ENCODE measurements at regions not wholly inside any gene's neighbourhood (a gene's known extent, or its start where the extent isn't known, plus 50 kb on each side); places are given as distances from the start of the nearest gene placed in this dataset.

DNA sequence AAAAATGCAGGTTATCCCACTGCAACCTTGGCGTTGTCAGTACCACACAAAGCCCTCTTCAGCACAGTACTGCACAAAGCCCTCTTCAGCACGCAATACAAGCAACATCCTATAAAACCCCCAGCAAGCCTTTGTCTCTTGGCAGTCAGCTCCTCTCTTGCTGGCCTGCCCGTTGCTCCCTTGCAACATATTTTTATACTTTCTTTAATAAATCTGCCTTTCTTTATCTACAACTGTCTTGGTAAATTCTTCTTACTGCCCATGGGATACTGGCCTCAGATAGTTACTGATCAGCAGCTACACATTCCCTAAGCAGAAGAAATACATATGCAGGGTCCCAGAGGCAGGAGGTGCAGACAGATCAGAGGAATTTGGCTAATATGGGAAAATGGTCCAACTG, 70.5 kb upstream of the MAP3K4 start:
- Histone ChIP-seq H3K9me3 (ENCODE audit: control insufficient read depth, low read length) (peaks cover 38% of the 10 kb centered on the region), H3K27me3 (ENCODE audit: control insufficient read depth, insufficient read depth, low read length, poor library complexity, severe bottlenecking) (no peaks in the 10 kb centered on the region), H3K9ac (ENCODE audit: extremely low read depth, low read length, poor library complexity, severe bottlenecking) (no peak overlapping the region), H3K36me3 (ENCODE audit: control insufficient read depth, insufficient read depth, low read length) (peaks cover 80% of the 10 kb centered on the region), H3K4me1 (ENCODE audit: control insufficient read depth, insufficient read depth, low read length) (no peaks in the 10 kb centered on the region), H3K27ac (ENCODE audit: low read depth, low read length) (no peak overlapping the region), H3K4me3 (ENCODE audit: low read length) (no peak overlapping the region)
- Mint-ChIP-seq H3K27ac (no peak overlapping the region), H3K36me3 (ENCODE audit: low read depth) (peaks cover 72% of the 10 kb centered on the region), H3K27me3 (ENCODE audit: insufficient read depth) (peaks cover 1% of the 10 kb centered on the region), H3K9me3 (peaks cover 20% of the 10 kb centered on the region), H3K4me3 (no peak overlapping the region), H3K4me1 (peaks cover 11% of the 10 kb centered on the region)
- TF ChIP-seq, protein P1, sequence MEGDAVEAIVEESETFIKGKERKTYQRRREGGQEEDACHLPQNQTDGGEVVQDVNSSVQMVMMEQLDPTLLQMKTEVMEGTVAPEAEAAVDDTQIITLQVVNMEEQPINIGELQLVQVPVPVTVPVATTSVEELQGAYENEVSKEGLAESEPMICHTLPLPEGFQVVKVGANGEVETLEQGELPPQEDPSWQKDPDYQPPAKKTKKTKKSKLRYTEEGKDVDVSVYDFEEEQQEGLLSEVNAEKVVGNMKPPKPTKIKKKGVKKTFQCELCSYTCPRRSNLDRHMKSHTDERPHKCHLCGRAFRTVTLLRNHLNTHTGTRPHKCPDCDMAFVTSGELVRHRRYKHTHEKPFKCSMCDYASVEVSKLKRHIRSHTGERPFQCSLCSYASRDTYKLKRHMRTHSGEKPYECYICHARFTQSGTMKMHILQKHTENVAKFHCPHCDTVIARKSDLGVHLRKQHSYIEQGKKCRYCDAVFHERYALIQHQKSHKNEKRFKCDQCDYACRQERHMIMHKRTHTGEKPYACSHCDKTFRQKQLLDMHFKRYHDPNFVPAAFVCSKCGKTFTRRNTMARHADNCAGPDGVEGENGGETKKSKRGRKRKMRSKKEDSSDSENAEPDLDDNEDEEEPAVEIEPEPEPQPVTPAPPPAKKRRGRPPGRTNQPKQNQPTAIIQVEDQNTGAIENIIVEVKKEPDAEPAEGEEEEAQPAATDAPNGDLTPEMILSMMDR (conservative IDR thresholded peaks at IDR 0.05), result no peak
- WGBS, 2 experiments (ENCODE audit: insufficient coverage in 1 of 2, insufficient read length in 1 of 2), result 93 to 94% methylated on average over 3 of the region's 3 CpGs
- DNase-seq, result no peak

DNA sequence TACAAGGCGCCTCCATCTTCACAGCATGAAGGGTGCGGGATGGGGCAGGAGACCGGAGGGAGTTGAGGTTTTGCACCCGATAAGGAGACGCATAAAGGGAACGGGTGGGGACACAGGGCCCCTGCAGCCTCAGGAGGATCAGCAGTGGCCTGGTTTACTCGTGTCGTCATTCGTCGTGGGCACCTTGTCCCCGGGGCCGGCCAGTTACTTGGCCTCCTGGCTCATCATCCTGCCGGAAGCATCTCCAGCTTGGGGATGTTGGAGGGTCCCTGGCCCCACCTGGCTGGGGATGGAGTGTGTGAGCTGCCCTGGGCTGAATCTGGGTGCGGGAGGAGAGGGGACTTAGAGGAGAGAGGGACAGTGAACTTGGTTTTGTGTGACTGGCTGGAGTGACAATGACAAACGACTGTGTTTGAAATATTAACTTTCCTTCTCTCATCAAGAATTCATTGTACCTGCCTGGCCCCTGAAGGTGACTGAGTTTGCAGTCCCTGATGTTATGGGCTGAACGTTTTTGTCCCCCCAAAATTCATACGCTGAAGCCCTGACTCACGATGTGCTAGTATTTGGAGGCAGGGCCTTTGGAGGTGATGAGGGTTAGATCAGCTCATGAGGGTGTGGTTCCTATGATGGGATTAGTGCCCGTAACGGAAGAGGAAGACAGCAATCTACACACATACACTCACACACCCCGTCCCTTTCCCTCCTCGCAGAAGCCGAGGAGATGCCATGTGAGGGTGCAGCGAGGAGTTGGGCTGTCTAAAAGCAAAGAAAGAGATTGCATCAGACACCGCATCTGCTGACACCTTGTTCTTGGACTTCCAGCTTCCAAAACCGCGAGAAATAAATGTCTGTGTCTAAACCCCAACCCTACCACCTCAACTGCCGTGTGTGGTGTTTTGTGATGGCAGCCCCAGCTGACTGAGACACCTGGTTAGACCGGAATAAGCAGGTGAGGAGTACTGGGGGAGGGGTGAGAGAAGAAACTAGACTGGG, 65.0 kb upstream of the MAP3K4 start:
- Histone ChIP-seq H3K27me3 (ENCODE audit: control insufficient read depth, insufficient read depth, low read length, poor library complexity, severe bottlenecking) (no peaks in the 10 kb centered on the region), H3K4me3 (ENCODE audit: low read length) (no peak overlapping the region), H3K27ac (ENCODE audit: low read depth, low read length) (no peak overlapping the region), H3K9ac (ENCODE audit: extremely low read depth, low read length, poor library complexity, severe bottlenecking) (no peak overlapping the region), H3K36me3 (ENCODE audit: control insufficient read depth, insufficient read depth, low read length) (peaks cover 80% of the 10 kb centered on the region), H3K9me3 (ENCODE audit: control insufficient read depth, low read length) (peaks cover 6% of the 10 kb centered on the region), H3K4me1 (ENCODE audit: control insufficient read depth, insufficient read depth, low read length) (no peaks in the 10 kb centered on the region)
- peaks cover 73% of the 10 kb centered on the region for H3K36me3 Mint-ChIP-seq (ENCODE audit: low read depth)
- WGBS, 2 experiments (ENCODE audit: insufficient coverage in 1 of 2, insufficient read length in 1 of 2), result 93 to 95% methylated on average over 11 to 27 of the region's 29 CpGs
- H3K9me3 Mint-ChIP-seq, result peaks cover 5% of the 10 kb centered on the region
- no peak overlapping the region for H3K27ac Mint-ChIP-seq
- TF ChIP-seq, protein P1 (conservative IDR thresholded peaks at IDR 0.05), result no peak
- H3K27me3 Mint-ChIP-seq (ENCODE audit: insufficient read depth), result no peaks in the 10 kb centered on the region
- no peak for DNase-seq
- H3K4me1 Mint-ChIP-seq, result peaks cover 10% of the 10 kb centered on the region
- no peak overlapping the region for H3K4me3 Mint-ChIP-seq

DNA sequence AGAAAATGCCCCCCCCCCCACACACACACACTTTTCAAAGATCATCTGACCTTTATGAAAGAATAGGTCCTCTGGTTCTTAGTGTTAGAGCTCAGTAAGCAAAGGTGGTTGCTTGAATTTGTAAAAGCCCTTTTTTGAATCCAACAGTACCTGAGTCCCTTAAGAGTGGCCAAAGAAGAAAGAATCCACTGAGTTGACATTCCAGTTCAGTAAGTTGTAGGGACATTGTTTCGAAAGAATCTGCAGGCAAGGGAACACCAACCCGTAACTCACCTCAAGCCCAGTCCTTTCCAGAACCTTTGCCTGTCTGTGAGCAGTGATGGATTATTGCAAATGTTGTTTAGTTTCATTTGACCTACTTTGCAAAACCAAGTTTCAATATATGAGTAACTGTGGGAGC, 64.2 kb upstream of the MAP3K4 start:
- Histone ChIP-seq H3K27me3 (ENCODE audit: control insufficient read depth, insufficient read depth, low read length, poor library complexity, severe bottlenecking) (no peaks in the 10 kb centered on the region), H3K9ac (ENCODE audit: extremely low read depth, low read length, poor library complexity, severe bottlenecking) (no peak overlapping the region), H3K36me3 (ENCODE audit: control insufficient read depth, insufficient read depth, low read length) (peaks cover 77% of the 10 kb centered on the region), H3K27ac (ENCODE audit: low read depth, low read length) (no peak overlapping the region), H3K4me1 (ENCODE audit: control insufficient read depth, insufficient read depth, low read length) (no peaks in the 10 kb centered on the region), H3K9me3 (ENCODE audit: control insufficient read depth, low read length) (no peaks in the 10 kb centered on the region), H3K4me3 (ENCODE audit: low read length) (no peak overlapping the region)
- peaks cover 16% of the 10 kb centered on the region for H3K4me1 Mint-ChIP-seq
- TF ChIP-seq, protein P1 (conservative IDR thresholded peaks at IDR 0.05), result no peak
- no peaks in the 10 kb centered on the region for H3K27me3 Mint-ChIP-seq (ENCODE audit: insufficient read depth)
- H3K9me3 Mint-ChIP-seq, result peaks cover 3% of the 10 kb centered on the region
- WGBS, 2 experiments (ENCODE audit: insufficient coverage in 1 of 2, insufficient read length in 1 of 2), result 97% methylated on average over 2 of the region's 2 CpGs; no CpG with 5 or more reads in 1 of the 2 experiments
- H3K36me3 Mint-ChIP-seq (ENCODE audit: low read depth), result peaks cover 68% of the 10 kb centered on the region
- DNase-seq, result no peak
- no peak overlapping the region for H3K4me3 Mint-ChIP-seq
- H3K27ac Mint-ChIP-seq, result no peak overlapping the region
